ENCODE measurements at regions not wholly inside any gene's neighbourhood (a gene's known extent, or its start where the extent isn't known, plus 50 kb on each side); places are given as distances from the start of the nearest gene placed in this dataset.

DNA sequence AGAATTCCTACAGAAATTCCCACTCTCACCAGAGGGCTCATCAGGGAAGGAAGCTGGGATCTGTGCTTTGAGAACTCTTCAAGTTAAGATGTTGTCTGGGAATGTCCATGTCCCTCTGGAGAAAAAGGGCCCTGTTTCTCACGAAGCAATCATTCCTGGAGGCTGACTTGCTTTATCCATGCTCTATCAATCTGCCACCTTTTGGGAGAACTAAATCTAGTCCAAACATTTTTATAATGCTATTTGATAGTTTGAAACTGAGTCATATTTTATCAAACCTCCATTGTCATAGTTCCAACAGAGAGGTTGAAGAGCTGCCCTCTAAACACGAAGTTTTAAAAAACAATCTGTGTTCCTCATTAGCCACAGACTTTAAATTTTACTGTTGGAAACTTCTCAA lies 219.2 kb downstream of the MTX2 start:
- Mint-ChIP-seq H3K27ac (no peak overlapping the region), H3K4me3 (no peak overlapping the region), H3K9me3 (peaks cover 0 to 6% (median 0%) of the 10 kb centered on the region in 11 donors), H3K4me1 (peaks cover 0 to 13% (median 5%) of the 10 kb centered on the region in 7 donors), H3K36me3 (peaks cover 0 to 3% (median 0%) of the 10 kb centered on the region in 5 donors), H3K27me3 (peaks cover 38 to 56% (median 42%) of the 10 kb centered on the region in 5 donors)
- no peaks in the 10 kb centered on the region for H3K4me1 ChIP-seq (ENCODE audit: control insufficient read depth in 2 of 2, insufficient read depth in 2 of 2, low read length in 2 of 2)
- POLR2A ChIA-PET = no interaction called here
- no peaks in the 10 kb centered on the region for H3K36me3 ChIP-seq (ENCODE audit: control insufficient read depth in 2 of 3, insufficient read depth in 3 of 3, low read length in 3 of 3)
- ATAC-seq = no peak
- no peaks in the 10 kb centered on the region for H3K9me3 ChIP-seq (ENCODE audit: control insufficient read depth in 2 of 3, low read length in 3 of 3)
- intact Hi-C loops (cut with micrococcal nuclease) = no loop called here
- no peaks in the 10 kb centered on the region for H3K27me3 ChIP-seq (ENCODE audit: control insufficient read depth in 2 of 2, insufficient read depth in 2 of 2, low read length in 2 of 2)
- H3K27ac ChIP-seq (ENCODE audit: low read depth, low read length) = no peak overlapping the region
- no peak for DNase-seq
- H3K4me3 ChIP-seq (ENCODE audit: low read length) = no peak overlapping the region
- CTCF ChIA-PET = no interaction called here

GRCh38 chr2:176490061-176490861 lies 221.0 kb downstream of the MTX2 start:
- DNase-seq (no peak), ATAC-seq (no peak)
- peaks cover 0 to 3% (median 0%) of the 10 kb centered on the region in 5 donors for H3K36me3 Mint-ChIP-seq
- H3K9me3 ChIP-seq (ENCODE audit: control insufficient read depth in 2 of 3, low read length in 3 of 3) = no peaks in the 10 kb centered on the region
- H3K4me1 ChIP-seq (ENCODE audit: control insufficient read depth in 2 of 2, insufficient read depth in 2 of 2, low read length in 2 of 2) = no peaks in the 10 kb centered on the region
- ChIA-PET POLR2A (no interaction called here), CTCF (no interaction called here)
- H3K27me3 Mint-ChIP-seq = peaks cover 44 to 58% (median 50%) of the 10 kb centered on the region in 5 donors
- no peaks in the 10 kb centered on the region for H3K36me3 ChIP-seq (ENCODE audit: control insufficient read depth in 2 of 3, insufficient read depth in 3 of 3, low read length in 3 of 3)
- H3K27ac Mint-ChIP-seq = no peak overlapping the region
- peaks cover 0 to 13% (median 5%) of the 10 kb centered on the region in 7 donors for H3K4me1 Mint-ChIP-seq
- no peak overlapping the region for H3K4me3 Mint-ChIP-seq
- H3K27me3 ChIP-seq (ENCODE audit: control insufficient read depth in 2 of 2, insufficient read depth in 2 of 2, low read length in 2 of 2) = no peaks in the 10 kb centered on the region
- H3K9me3 Mint-ChIP-seq = peaks cover 0 to 6% (median 0%) of the 10 kb centered on the region in 11 donors
- H3K4me3 ChIP-seq (ENCODE audit: low read length) = no peak overlapping the region
- H3K27ac ChIP-seq (ENCODE audit: low read depth, low read length) = no peak overlapping the region
- intact Hi-C loops (cut with micrococcal nuclease) = no loop called here

DNA sequence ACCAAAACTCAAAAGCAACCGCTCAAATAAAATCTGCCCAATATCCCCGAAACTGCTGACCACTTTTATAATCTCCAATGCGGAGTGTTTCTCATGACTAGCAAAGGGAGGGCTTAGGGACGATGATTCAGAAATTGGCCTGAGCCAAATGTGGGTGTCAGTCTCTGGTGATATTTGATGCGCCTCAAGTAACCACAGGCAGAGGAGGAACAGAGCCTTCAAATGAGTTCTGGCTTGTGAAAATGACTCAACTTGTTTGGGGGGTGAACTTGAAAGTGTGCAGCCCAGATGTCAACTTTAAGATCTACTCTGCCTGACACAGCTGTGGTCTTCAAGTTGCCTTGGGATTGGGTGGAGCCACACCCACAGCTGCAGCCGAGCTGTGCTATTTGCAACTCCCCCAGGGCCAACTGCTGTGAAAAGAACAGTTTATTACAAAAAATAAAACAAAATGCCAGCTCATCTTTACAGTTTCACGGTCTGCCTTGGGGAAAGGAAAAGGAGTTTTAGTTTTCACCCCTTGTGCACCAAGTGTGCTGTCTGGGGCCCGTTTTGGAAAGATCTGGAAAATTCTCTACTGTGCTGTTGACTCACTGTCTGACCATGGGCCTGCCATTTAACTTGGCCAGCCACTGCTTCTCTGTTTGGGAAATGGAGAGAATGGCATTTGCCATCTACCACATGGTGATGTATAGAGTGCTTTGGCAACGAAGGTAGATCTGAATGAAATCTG lies 222.1 kb downstream of the MTX2 start:
- no peak overlapping the region for H3K27ac ChIP-seq (ENCODE audit: low read depth, low read length)
- no peaks in the 10 kb centered on the region for H3K36me3 Mint-ChIP-seq
- H3K36me3 ChIP-seq (ENCODE audit: control insufficient read depth in 2 of 3, insufficient read depth in 3 of 3, low read length in 3 of 3) = no peaks in the 10 kb centered on the region
- H3K9me3 ChIP-seq (ENCODE audit: control insufficient read depth in 2 of 3, low read length in 3 of 3) = no peaks in the 10 kb centered on the region
- peak; percentile 75 for ATAC-seq
- H3K9me3 Mint-ChIP-seq = peaks cover 0 to 6% (median 0%) of the 10 kb centered on the region in 11 donors
- H3K4me3 ChIP-seq (ENCODE audit: low read length) = no peak overlapping the region
- POLR2A ChIA-PET = no interaction called here
- H3K27me3 ChIP-seq (ENCODE audit: control insufficient read depth in 2 of 2, insufficient read depth in 2 of 2, low read length in 2 of 2) = no peaks in the 10 kb centered on the region
- H3K27me3 Mint-ChIP-seq = peaks cover 48 to 67% (median 52%) of the 10 kb centered on the region in 5 donors
- H3K4me1 ChIP-seq (ENCODE audit: control insufficient read depth in 2 of 2, insufficient read depth in 2 of 2, low read length in 2 of 2) = no peaks in the 10 kb centered on the region
- intact Hi-C loops (cut with micrococcal nuclease) = no loop called here
- H3K4me3 Mint-ChIP-seq = no peak overlapping the region
- no peak overlapping the region for H3K27ac Mint-ChIP-seq
- H3K4me1 Mint-ChIP-seq = peaks cover 0 to 13% (median 5%) of the 10 kb centered on the region in 7 donors
- DNase-seq = no peak
- CTCF ChIA-PET = no interaction called here

GRCh38 chr2:176492583-176492982 lies 223.3 kb downstream of the MTX2 start:
- Mint-ChIP-seq H3K36me3 (no peaks in the 10 kb centered on the region), H3K27ac (no peak overlapping the region), H3K27me3 (peaks cover 37 to 55% (median 45%) of the 10 kb centered on the region in 5 donors), H3K4me1 (peaks cover 0 to 13% (median 5%) of the 10 kb centered on the region in 7 donors), H3K4me3 (no peak overlapping the region), H3K9me3 (peaks cover 0 to 6% (median 0%) of the 10 kb centered on the region in 11 donors)
- ATAC-seq (no peak), DNase-seq (no peak)
- intact Hi-C loops (cut with micrococcal nuclease) = no loop called here
- Histone ChIP-seq H3K36me3 (ENCODE audit: control insufficient read depth in 2 of 3, insufficient read depth in 3 of 3, low read length in 3 of 3) (no peaks in the 10 kb centered on the region), H3K4me3 (ENCODE audit: low read length) (no peak overlapping the region), H3K27ac (ENCODE audit: low read depth, low read length) (no peak overlapping the region), H3K27me3 (ENCODE audit: control insufficient read depth in 2 of 2, insufficient read depth in 2 of 2, low read length in 2 of 2) (no peaks in the 10 kb centered on the region), H3K9me3 (ENCODE audit: control insufficient read depth in 2 of 3, low read length in 3 of 3) (no peaks in the 10 kb centered on the region), H3K4me1 (ENCODE audit: control insufficient read depth in 2 of 2, insufficient read depth in 2 of 2, low read length in 2 of 2) (no peaks in the 10 kb centered on the region)
- ChIA-PET CTCF (no interaction called here), POLR2A (no interaction called here)

DNA sequence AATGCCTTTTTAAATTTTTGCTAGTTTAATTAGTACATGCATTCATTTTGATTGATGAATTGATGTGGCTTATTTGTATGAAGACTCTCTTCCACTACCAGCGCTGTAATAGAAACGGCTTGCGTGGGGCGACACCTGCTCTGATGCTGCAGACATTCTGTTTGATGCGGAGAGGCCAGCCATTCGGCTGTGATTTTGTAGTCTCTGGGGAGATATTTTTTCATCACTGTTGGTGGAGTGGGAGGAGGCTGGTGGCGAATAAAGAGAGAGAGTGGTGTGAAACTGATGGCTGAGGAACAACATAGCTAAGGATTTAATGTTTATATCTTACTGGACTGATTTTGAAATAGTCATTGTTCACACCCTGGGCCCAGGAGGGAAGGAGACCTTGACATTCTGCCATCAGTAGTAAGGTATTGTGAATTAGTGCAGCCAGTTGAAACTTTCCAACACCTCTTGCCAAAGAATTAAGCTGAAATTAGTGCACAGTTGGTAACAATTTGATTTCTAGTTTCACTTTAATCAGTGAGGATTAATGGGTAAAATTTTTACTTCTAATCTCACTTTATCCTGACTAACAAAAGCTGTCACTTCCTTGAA lies 224.1 kb downstream of the MTX2 start:
- ATAC-seq (no peak), DNase-seq (no peak)
- H3K4me3 Mint-ChIP-seq = peak overlapping the region in 1 of 10 donors; percentile 24
- Histone ChIP-seq H3K36me3 (ENCODE audit: control insufficient read depth in 2 of 3, insufficient read depth in 3 of 3, low read length in 3 of 3) (no peaks in the 10 kb centered on the region), H3K27ac (ENCODE audit: low read depth, low read length) (no peak overlapping the region), H3K4me1 (ENCODE audit: control insufficient read depth in 2 of 2, insufficient read depth in 2 of 2, low read length in 2 of 2) (no peaks in the 10 kb centered on the region), H3K27me3 (ENCODE audit: control insufficient read depth in 2 of 2, insufficient read depth in 2 of 2, low read length in 2 of 2) (no peaks in the 10 kb centered on the region), H3K9me3 (ENCODE audit: control insufficient read depth in 2 of 3, low read length in 3 of 3) (no peaks in the 10 kb centered on the region), H3K4me3 (ENCODE audit: low read length) (no peak overlapping the region)
- H3K36me3 Mint-ChIP-seq = no peaks in the 10 kb centered on the region
- ChIA-PET CTCF (no interaction called here), POLR2A (no interaction called here)
- peaks cover 0 to 13% (median 5%) of the 10 kb centered on the region in 7 donors for H3K4me1 Mint-ChIP-seq
- intact Hi-C loops (cut with micrococcal nuclease) = no loop called here
- H3K27ac Mint-ChIP-seq = no peak overlapping the region
- peaks cover 32 to 52% (median 42%) of the 10 kb centered on the region in 5 donors for H3K27me3 Mint-ChIP-seq
- no peaks in the 10 kb centered on the region for H3K9me3 Mint-ChIP-seq

- Mint-ChIP-seq H3K27me3 (peaks cover 29 to 52% (median 41%) of the 10 kb centered on the region in 5 donors), H3K9me3 (no peaks in the 10 kb centered on the region), H3K4me3 (no peak overlapping the region), H3K27ac (no peak overlapping the region), H3K4me1 (peaks cover 0 to 13% (median 5%) of the 10 kb centered on the region in 7 donors), H3K36me3 (no peaks in the 10 kb centered on the region)
- DNase-seq (no peak), ATAC-seq (no peak)
- intact Hi-C loops (cut with micrococcal nuclease) = no loop called here
- no peaks in the 10 kb centered on the region for H3K4me1 ChIP-seq (ENCODE audit: control insufficient read depth in 2 of 2, insufficient read depth in 2 of 2, low read length in 2 of 2)
- no peaks in the 10 kb centered on the region for H3K36me3 ChIP-seq (ENCODE audit: control insufficient read depth in 2 of 3, insufficient read depth in 3 of 3, low read length in 3 of 3)
- H3K27me3 ChIP-seq (ENCODE audit: control insufficient read depth in 2 of 2, insufficient read depth in 2 of 2, low read length in 2 of 2) = no peaks in the 10 kb centered on the region
- H3K27ac ChIP-seq (ENCODE audit: low read depth, low read length) = no peak overlapping the region
- ChIA-PET POLR2A (no interaction called here), CTCF (no interaction called here)
- H3K9me3 ChIP-seq (ENCODE audit: control insufficient read depth in 2 of 3, low read length in 3 of 3) = no peaks in the 10 kb centered on the region
- H3K4me3 ChIP-seq (ENCODE audit: low read length) = no peak overlapping the region
Measured at GRCh38 chr2:176493909-176494308, 224.7 kb downstream of the MTX2 start.
